Ishikawa (cell line): ENCODE measurements at regions not wholly inside any gene's neighbourhood (a gene's known extent, or its start where the extent isn't known, plus 50 kb on each side); places are given as distances from the start of the nearest gene placed in this dataset.

Experiments used
- CEBPB ChIP-seq: IDR thresholded peaks from 2 replicates; pipeline ENCODE4 v1.6.1; 2012
- CREB1 ChIP-seq: IDR thresholded peaks from 2 replicates; pipeline ENCODE4 v1.6.1; 2012; ENCODE audit warnings: low read depth
- EGR1 ChIP-seq: IDR thresholded peaks from 2 replicates; pipeline ENCODE4 v1.6.1; 2012
- EP300 ChIP-seq: IDR thresholded peaks from 2 replicates; pipeline ENCODE4 v1.6.1; 2012; ENCODE audit warnings: borderline replicate concordance
- FOXM1 ChIP-seq: IDR thresholded peaks from 2 replicates; pipeline ENCODE4 v1.6.1; 2012; ENCODE audit warnings: low read depth, borderline replicate concordance
- MAX ChIP-seq: IDR thresholded peaks from 2 replicates; pipeline ENCODE4 v1.6.1; 2012
- NFIC ChIP-seq: IDR thresholded peaks from 2 replicates; pipeline ENCODE4 v1.6.1; 2012
- RAD21 ChIP-seq: IDR thresholded peaks from 2 replicates; pipeline ENCODE4 v1.6.1; 2012; ENCODE audit warnings: low read depth
- TAF1 ChIP-seq: IDR thresholded peaks from 2 replicates; pipeline ENCODE4 v1.6.1; 2012; ENCODE audit warnings: low read depth, mild to moderate bottlenecking
- TCF12 ChIP-seq: IDR thresholded peaks from 2 replicates; pipeline ENCODE4 v1.6.1; 2012; ENCODE audit warnings: low read depth
- TEAD4 ChIP-seq: IDR thresholded peaks from 2 replicates; pipeline ENCODE4 v1.6.1; 2012
- USF1 ChIP-seq: IDR thresholded peaks from 2 replicates; pipeline ENCODE4 v1.6.1; 2012
- YY1 ChIP-seq: IDR thresholded peaks from 2 replicates; pipeline ENCODE4 v1.6.1; 2012; ENCODE audit warnings: low read depth
- ZBTB7A ChIP-seq: IDR thresholded peaks from 2 replicates; pipeline ENCODE4 v1.6.1; 2012; ENCODE audit warnings: low read depth
- TF ChIP-seq, protein P1 (sequence below): IDR thresholded peaks from 2 replicates; pipeline ENCODE4 v1.6.1; 2012; ENCODE audit warnings: low read depth, mild to moderate bottlenecking

GRCh38 chr4:188596021-188596420 is 456.8 kb downstream of the TRIML1 start:
- TF ChIP-seq TAF1 (no peak), RAD21 (no peak), CEBPB (no peak), EP300 (no peak), EGR1 (no peak), CREB1 (no peak), TEAD4 (no peak), FOXM1 (no peak), YY1 (no peak), ZBTB7A (no peak), TCF12 (no peak), NFIC (no peak), MAX (no peak), USF1 (no peak)
- TF ChIP-seq, protein P1, sequence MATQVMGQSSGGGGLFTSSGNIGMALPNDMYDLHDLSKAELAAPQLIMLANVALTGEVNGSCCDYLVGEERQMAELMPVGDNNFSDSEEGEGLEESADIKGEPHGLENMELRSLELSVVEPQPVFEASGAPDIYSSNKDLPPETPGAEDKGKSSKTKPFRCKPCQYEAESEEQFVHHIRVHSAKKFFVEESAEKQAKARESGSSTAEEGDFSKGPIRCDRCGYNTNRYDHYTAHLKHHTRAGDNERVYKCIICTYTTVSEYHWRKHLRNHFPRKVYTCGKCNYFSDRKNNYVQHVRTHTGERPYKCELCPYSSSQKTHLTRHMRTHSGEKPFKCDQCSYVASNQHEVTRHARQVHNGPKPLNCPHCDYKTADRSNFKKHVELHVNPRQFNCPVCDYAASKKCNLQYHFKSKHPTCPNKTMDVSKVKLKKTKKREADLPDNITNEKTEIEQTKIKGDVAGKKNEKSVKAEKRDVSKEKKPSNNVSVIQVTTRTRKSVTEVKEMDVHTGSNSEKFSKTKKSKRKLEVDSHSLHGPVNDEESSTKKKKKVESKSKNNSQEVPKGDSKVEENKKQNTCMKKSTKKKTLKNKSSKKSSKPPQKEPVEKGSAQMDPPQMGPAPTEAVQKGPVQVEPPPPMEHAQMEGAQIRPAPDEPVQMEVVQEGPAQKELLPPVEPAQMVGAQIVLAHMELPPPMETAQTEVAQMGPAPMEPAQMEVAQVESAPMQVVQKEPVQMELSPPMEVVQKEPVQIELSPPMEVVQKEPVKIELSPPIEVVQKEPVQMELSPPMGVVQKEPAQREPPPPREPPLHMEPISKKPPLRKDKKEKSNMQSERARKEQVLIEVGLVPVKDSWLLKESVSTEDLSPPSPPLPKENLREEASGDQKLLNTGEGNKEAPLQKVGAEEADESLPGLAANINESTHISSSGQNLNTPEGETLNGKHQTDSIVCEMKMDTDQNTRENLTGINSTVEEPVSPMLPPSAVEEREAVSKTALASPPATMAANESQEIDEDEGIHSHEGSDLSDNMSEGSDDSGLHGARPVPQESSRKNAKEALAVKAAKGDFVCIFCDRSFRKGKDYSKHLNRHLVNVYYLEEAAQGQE = no peak

- no peak for TF ChIP-seq FOXM1
- no peak for TF ChIP-seq NFIC
- TF ChIP-seq CEBPB = no peak
- no peak for TF ChIP-seq CREB1
- TF ChIP-seq, protein P1 = no peak
- TF ChIP-seq EP300 = no peak
- TF ChIP-seq MAX = no peak
- no peak for TF ChIP-seq TEAD4
- TF ChIP-seq ZBTB7A = no peak
- TF ChIP-seq YY1 = no peak
- no peak for TF ChIP-seq USF1
- no peak for TF ChIP-seq RAD21
- TF ChIP-seq EGR1 = no peak
- no peak for TF ChIP-seq TCF12
- TF ChIP-seq TAF1 = no peak
Observed at GRCh38 chr4:188603646-188604045, 464.4 kb downstream of the TRIML1 start.

- TF ChIP-seq NFIC (no peak), CREB1 (no peak), CEBPB (no peak), USF1 (no peak)
Observed at GRCh38 chr4:188606635-188607034, 467.4 kb downstream of the TRIML1 start.

DNA sequence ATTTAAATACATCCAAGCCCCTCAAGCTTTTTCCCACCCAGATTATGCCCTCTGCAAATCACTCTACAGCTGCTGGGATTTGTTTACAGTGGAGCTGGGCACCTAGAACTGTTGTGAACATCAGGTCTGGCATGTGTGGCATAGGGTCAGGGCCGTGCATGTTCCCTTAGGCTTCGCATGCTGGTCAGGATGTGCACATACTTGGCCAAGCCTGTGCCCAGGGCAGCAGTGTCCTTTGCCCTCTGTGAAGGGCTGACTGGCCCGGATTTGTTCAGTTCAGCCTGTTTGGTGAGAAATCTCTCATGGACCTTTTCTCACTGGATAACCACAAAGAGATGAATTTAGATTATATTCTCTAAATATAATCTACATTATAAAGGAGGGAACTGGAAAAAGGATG is 471.9 kb downstream of the TRIML1 start:
- TF ChIP-seq RAD21 (no peak), TCF12 (no peak), TAF1 (no peak), FOXM1 (no peak), YY1 (no peak), ZBTB7A (no peak), MAX (no peak), NFIC (no peak), EP300 (no peak), CREB1 (no peak), TEAD4 (no peak), USF1 (no peak), CEBPB (no peak), EGR1 (no peak)
- TF ChIP-seq, protein P1 = no peak
